CD4-positive, alpha-beta T cell (primary cell): ENCODE measurements at regions not wholly inside any gene's neighbourhood (a gene's known extent, or its start where the extent isn't known, plus 50 kb on each side); places are given as distances from the start of the nearest gene placed in this dataset.

Experiments used
- ATAC-seq: fragments of 200-7000 bp; cut with Tn5 transposase; one replicate; pipeline ENCODE4 v1.10.0; 2022; ENCODE audit warnings: mild to moderate bottlenecking; ENCODE audit not compliant: poor library complexity
- CTCF ChIA-PET: fragments of 350-600 bp; sonication (Branson Sonifier 250); formaldehyde crosslinking; loops from one replicate; lab custom pipeline; 2021; ENCODE audit warnings: antibody characterized with exemption, inconsistent platforms; lab: Charles Lee
- POLR2A ChIA-PET: fragments of 350-600 bp; sonication (Branson Sonifier 250); formaldehyde crosslinking; loops from one replicate; lab custom pipeline; 2021; ENCODE audit warnings: antibody characterized with exemption, inconsistent platforms; lab: Charles Lee
- DNase-seq, 14 experiments: peaks; one replicate each; pipeline ENCODE4 v3.0.0-alpha.2; 2013 to 2020; ENCODE audit warnings: mixed read lengths in 2 of 14
- H3K27ac ChIP-seq, 2 donors: one replicate each; pipeline versions ENCODE4 v1.5.1 to v1.7.0; 2013; ENCODE audit warnings: low read length in 2 of 2, low read depth in 1 of 2, mild to moderate bottlenecking in 1 of 2
- H3K27me3 ChIP-seq, 2 experiments: 1 replicate in 1 of 2; 2 replicates in 1 of 2; pipeline versions ENCODE4 v1.6.1 to v1.7.0; 2013; ENCODE audit warnings: low read length in 2 of 2, control low read depth in 1 of 2, mild to moderate bottlenecking in 1 of 2, moderate library complexity in 1 of 2; ENCODE audit not compliant: insufficient read depth in 2 of 2, control insufficient read depth in 1 of 2
- H3K36me3 ChIP-seq: one replicate; pipeline ENCODE4 v1.6.1; 2013; ENCODE audit warnings: low read length, control low read depth; ENCODE audit not compliant: insufficient read depth
- H3K4me1 ChIP-seq: one replicate; pipeline ENCODE4 v1.6.1; 2013; ENCODE audit warnings: low read length, control low read depth; ENCODE audit not compliant: insufficient read depth
- H3K4me3 ChIP-seq: one replicate; pipeline ENCODE4 v1.5.1; 2013; ENCODE audit warnings: mild to moderate bottlenecking, low read length, moderate library complexity
- H3K9me3 ChIP-seq, 2 experiments: 1 replicate in 1 of 2; 2 replicates in 1 of 2; pipeline versions ENCODE4 v1.6.1 to v1.7.0; 2013; ENCODE audit warnings: low read length in 2 of 2, mild to moderate bottlenecking in 2 of 2, control low read depth in 1 of 2, moderate library complexity in 1 of 2; ENCODE audit not compliant: control insufficient read depth in 1 of 2, insufficient read depth in 1 of 2
- H3K27ac Mint-ChIP-seq: one replicate; pipeline ENCODE4 v1.8.0; 2020; ENCODE audit warnings: mixed read lengths
- H3K27me3 Mint-ChIP-seq: one replicate; pipeline ENCODE4 v1.8.0; 2021; ENCODE audit warnings: mixed read lengths
- H3K36me3 Mint-ChIP-seq: one replicate; pipeline ENCODE4 v1.8.0; 2021; ENCODE audit warnings: low read depth, mixed read lengths
- H3K4me1 Mint-ChIP-seq: one replicate; pipeline ENCODE4 v1.8.0; 2021; ENCODE audit warnings: low read depth, mixed read lengths
- H3K4me3 Mint-ChIP-seq: one replicate; pipeline ENCODE4 v1.8.0; 2020; ENCODE audit warnings: mild to moderate bottlenecking, mixed read lengths
- H3K9me3 Mint-ChIP-seq: one replicate; pipeline ENCODE4 v1.8.0; 2020; ENCODE audit warnings: mixed read lengths
- intact Hi-C, 2 experiments: fragments of 100-400 bp; cut with DNase I in 1 of 2; cut with micrococcal nuclease in 1 of 2; formaldehyde crosslinking; loops; one replicate each; pipeline versions ENCODE4 v1.15.1 to v1.9.0; 2023 to 2025; cut with DNase I, micrococcal nuclease
- TF ChIP-seq, protein P1 (sequence below): fragments of 200-600 bp; IDR thresholded peaks from one replicate; pipeline ENCODE4 v1.8.0; 2022; ENCODE audit warnings: antibody characterized with exemption, mild to moderate bottlenecking

DNA sequence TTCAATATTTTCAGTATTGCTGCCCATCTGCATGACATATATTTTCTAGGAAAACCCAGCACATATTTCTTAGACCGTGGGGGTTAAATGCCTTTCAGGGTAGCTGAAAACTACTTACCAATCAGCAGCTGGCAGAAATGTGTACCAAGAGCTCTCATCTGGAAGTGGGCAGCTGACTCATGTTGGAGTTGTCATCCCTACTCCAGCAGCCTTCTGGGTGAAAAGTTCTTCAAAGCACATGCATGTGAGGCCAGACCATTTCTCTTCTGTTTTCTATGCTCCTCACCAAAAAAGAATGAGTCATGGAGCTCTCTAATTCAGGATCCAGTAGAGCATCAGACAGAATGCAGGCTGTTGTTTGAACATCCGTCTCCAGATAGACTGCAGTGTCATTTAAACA is 135.5 kb downstream of the PAX1 start:
- POLR2A ChIA-PET = no interaction called here

DNA sequence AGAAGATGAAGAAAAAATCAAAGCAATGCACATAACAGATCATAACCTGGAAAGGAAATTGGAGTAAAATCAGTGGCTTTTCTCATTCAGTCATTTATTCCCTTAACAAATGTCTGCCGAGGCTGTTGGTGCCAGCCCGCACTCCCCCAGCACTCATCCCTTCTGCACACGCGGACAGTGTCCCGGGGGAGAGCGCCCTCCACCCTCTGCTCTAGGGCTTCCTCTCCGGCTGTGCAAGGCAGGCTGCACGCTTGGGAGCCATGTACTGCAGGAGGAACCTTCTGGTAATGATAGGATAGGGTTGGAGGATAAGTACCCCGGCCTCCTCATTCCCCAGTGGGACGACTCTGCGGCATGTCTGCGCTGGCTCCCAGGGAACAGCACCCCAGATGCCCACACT is 134.5 kb downstream of the PAX1 start:
- Mint-ChIP-seq H3K9me3 (peaks cover 4% of the 10 kb centered on the region), H3K36me3 (no peaks in the 10 kb centered on the region), H3K4me1 (no peaks in the 10 kb centered on the region), H3K27ac (no peak overlapping the region), H3K27me3 (no peaks in the 10 kb centered on the region), H3K4me3 (no peak overlapping the region)
- Histone ChIP-seq H3K9me3 (peaks cover 0 to 11% of the 10 kb centered on the region in 2 experiments), H3K27ac (no peak overlapping the region), H3K36me3 (no peaks in the 10 kb centered on the region), H3K4me3 (no peak overlapping the region), H3K27me3 (no peaks in the 10 kb centered on the region), H3K4me1 (no peaks in the 10 kb centered on the region)
- DNase-seq (no peak), ATAC-seq (no peak)
- ChIA-PET CTCF (no interaction called here), POLR2A (no interaction called here)
- TF ChIP-seq, protein P1, sequence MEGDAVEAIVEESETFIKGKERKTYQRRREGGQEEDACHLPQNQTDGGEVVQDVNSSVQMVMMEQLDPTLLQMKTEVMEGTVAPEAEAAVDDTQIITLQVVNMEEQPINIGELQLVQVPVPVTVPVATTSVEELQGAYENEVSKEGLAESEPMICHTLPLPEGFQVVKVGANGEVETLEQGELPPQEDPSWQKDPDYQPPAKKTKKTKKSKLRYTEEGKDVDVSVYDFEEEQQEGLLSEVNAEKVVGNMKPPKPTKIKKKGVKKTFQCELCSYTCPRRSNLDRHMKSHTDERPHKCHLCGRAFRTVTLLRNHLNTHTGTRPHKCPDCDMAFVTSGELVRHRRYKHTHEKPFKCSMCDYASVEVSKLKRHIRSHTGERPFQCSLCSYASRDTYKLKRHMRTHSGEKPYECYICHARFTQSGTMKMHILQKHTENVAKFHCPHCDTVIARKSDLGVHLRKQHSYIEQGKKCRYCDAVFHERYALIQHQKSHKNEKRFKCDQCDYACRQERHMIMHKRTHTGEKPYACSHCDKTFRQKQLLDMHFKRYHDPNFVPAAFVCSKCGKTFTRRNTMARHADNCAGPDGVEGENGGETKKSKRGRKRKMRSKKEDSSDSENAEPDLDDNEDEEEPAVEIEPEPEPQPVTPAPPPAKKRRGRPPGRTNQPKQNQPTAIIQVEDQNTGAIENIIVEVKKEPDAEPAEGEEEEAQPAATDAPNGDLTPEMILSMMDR = no peak
- intact Hi-C loops = no loop called here

More for the DNA sequence above, 135.5 kb downstream of the PAX1 start:
- Histone ChIP-seq H3K4me1 (no peaks in the 10 kb centered on the region), H3K27me3 (no peaks in the 10 kb centered on the region), H3K36me3 (no peaks in the 10 kb centered on the region), H3K4me3 (no peak overlapping the region), H3K9me3 (peaks cover 0 to 11% of the 10 kb centered on the region in 2 experiments), H3K27ac (no peak overlapping the region)
- H3K36me3 Mint-ChIP-seq = no peaks in the 10 kb centered on the region
- CTCF ChIA-PET = no interaction called here
- H3K4me3 Mint-ChIP-seq = no peak overlapping the region
- intact Hi-C loops = no loop called here
- no peaks in the 10 kb centered on the region for H3K27me3 Mint-ChIP-seq
- no peaks in the 10 kb centered on the region for H3K4me1 Mint-ChIP-seq
- TF ChIP-seq, protein P1 = no peak
- DNase-seq (no peak), ATAC-seq (no peak)
- no peak overlapping the region for H3K27ac Mint-ChIP-seq
- peaks cover 5% of the 10 kb centered on the region for H3K9me3 Mint-ChIP-seq

DNA sequence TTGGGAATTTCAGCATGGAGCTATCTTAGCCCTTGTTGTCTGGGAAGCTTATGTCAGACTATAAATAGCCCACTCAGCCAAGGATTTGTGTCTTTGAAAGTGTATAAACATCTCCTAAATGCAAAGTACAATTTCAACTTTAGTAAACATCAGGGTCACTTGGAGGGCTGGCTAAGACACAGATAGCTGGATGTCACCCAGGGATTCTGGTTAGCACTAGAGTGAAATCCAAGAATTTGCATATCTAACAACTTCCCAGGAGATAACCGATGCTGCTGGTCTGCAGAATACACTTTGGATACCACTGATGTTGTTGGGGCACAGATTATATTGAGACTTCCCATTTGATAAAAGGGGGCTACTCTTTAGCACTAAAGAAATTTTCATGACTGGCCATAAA is 130.9 kb downstream of the PAX1 start:
- H3K9me3 ChIP-seq = peaks cover 0 to 11% of the 10 kb centered on the region in 2 experiments
- ATAC-seq (no peak), DNase-seq (no peak)
- H3K36me3 Mint-ChIP-seq = no peaks in the 10 kb centered on the region
- no peaks in the 10 kb centered on the region for H3K4me1 Mint-ChIP-seq
- H3K27me3 Mint-ChIP-seq = no peaks in the 10 kb centered on the region
- H3K27ac Mint-ChIP-seq = no peak overlapping the region
- intact Hi-C loops = no loop called here
- CTCF ChIA-PET = no interaction called here
- no peaks in the 10 kb centered on the region for H3K9me3 Mint-ChIP-seq
- H3K4me3 Mint-ChIP-seq = no peak overlapping the region
- POLR2A ChIA-PET = no interaction called here
- no peaks in the 10 kb centered on the region for H3K4me1 ChIP-seq
- no peak overlapping the region for H3K4me3 ChIP-seq
- TF ChIP-seq, protein P1 = no peak
- H3K27me3 ChIP-seq = no peaks in the 10 kb centered on the region
- H3K36me3 ChIP-seq = no peaks in the 10 kb centered on the region
- H3K27ac ChIP-seq = no peak overlapping the region
